ENCODE measurements at regions not wholly inside any gene's neighbourhood (a gene's known extent, or its start where the extent isn't known, plus 50 kb on each side); places are given as distances from the start of the nearest gene placed in this dataset.

- TF ChIP-seq, protein P1, sequence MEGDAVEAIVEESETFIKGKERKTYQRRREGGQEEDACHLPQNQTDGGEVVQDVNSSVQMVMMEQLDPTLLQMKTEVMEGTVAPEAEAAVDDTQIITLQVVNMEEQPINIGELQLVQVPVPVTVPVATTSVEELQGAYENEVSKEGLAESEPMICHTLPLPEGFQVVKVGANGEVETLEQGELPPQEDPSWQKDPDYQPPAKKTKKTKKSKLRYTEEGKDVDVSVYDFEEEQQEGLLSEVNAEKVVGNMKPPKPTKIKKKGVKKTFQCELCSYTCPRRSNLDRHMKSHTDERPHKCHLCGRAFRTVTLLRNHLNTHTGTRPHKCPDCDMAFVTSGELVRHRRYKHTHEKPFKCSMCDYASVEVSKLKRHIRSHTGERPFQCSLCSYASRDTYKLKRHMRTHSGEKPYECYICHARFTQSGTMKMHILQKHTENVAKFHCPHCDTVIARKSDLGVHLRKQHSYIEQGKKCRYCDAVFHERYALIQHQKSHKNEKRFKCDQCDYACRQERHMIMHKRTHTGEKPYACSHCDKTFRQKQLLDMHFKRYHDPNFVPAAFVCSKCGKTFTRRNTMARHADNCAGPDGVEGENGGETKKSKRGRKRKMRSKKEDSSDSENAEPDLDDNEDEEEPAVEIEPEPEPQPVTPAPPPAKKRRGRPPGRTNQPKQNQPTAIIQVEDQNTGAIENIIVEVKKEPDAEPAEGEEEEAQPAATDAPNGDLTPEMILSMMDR (IDR thresholded peaks at IDR 0.05): no peak
- TF ChIP-seq POLR2A (IDR thresholded peaks at IDR 0.05): no peak
These were observed 52.8 kb upstream of the SEMA3E start for GRCh38 chr7:83701736-83702135.

All from right lobe of liver (tissue), 4 donors.